ENCODE measurements at regions not wholly inside any gene's neighbourhood (a gene's known extent, or its start where the extent isn't known, plus 50 kb on each side); places are given as distances from the start of the nearest gene placed in this dataset.
A peak's percentile ranks its signal among the peaks of the same experiment; 100 is the strongest.
"Not testable (repeated sequence)": the region's sequence is repeated elsewhere in the genome, so short reads cannot be mapped to it uniquely, and the experiment has no call there.

DNA sequence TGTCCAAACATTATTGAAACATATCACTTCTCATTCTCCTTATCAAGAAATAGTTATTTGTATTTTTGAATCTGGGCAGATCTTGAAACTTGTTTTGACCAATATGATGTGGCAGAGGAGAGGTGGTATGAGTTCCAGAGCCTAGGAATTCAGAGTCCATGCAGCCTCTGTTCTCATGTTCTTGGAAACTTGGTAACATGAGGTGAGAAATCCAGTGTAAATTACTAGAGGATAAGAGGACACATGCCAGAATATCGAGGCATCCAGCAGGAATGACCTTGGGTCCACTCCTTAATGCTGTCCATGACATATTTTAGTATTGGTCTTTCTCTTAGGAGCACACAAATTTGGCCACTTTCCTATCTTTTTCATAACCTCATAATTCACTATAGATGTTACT, 1374.6 kb downstream of the FSCB start:
- H3K9me3 ChIP-seq = peaks cover 0 to 30% of the 10 kb centered on the region in 2 donors
- intact Hi-C loops (cut with DNase I) = no loop called here
- no peak for ATAC-seq
- H3K36me3 ChIP-seq = no peaks in the 10 kb centered on the region
- DNase-seq = no peak
- no peaks in the 10 kb centered on the region for H3K27me3 ChIP-seq
- H3K4me1 ChIP-seq = no peaks in the 10 kb centered on the region
- H3K4me3 ChIP-seq = no peak overlapping the region
- TF ChIP-seq, protein P1, sequence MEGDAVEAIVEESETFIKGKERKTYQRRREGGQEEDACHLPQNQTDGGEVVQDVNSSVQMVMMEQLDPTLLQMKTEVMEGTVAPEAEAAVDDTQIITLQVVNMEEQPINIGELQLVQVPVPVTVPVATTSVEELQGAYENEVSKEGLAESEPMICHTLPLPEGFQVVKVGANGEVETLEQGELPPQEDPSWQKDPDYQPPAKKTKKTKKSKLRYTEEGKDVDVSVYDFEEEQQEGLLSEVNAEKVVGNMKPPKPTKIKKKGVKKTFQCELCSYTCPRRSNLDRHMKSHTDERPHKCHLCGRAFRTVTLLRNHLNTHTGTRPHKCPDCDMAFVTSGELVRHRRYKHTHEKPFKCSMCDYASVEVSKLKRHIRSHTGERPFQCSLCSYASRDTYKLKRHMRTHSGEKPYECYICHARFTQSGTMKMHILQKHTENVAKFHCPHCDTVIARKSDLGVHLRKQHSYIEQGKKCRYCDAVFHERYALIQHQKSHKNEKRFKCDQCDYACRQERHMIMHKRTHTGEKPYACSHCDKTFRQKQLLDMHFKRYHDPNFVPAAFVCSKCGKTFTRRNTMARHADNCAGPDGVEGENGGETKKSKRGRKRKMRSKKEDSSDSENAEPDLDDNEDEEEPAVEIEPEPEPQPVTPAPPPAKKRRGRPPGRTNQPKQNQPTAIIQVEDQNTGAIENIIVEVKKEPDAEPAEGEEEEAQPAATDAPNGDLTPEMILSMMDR (IDR thresholded peaks at IDR 0.05) = no peak
- no peak overlapping the region for H3K27ac ChIP-seq

DNA sequence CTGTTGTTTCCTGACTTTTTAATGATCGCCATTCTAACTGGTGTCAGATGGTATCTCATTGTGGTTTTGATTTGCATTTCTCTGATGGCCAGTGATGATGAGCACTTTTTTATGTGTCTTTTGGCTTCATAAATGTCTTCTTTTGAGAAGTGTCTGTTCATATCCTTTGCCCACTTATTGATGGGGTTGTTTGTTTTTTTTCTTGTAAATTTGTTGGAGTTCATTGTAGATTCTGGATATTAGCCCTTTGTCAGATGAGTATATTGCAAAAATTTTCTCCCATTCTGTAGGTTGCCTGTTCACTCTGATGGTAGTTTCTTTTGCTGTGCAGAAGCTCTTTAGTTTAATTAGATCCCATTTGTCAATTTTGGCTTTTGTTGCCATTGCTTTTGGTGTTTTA, 1378.7 kb downstream of the FSCB start:
- H3K9me3 ChIP-seq = peaks cover 0 to 15% of the 10 kb centered on the region in 2 donors
- DNase-seq; H3K36me3 ChIP-seq; H3K27me3 ChIP-seq; ATAC-seq; H3K27ac ChIP-seq; H3K4me3 ChIP-seq; H3K4me1 ChIP-seq; intact Hi-C loops (cut with DNase I): not testable (repeated sequence)

DNA sequence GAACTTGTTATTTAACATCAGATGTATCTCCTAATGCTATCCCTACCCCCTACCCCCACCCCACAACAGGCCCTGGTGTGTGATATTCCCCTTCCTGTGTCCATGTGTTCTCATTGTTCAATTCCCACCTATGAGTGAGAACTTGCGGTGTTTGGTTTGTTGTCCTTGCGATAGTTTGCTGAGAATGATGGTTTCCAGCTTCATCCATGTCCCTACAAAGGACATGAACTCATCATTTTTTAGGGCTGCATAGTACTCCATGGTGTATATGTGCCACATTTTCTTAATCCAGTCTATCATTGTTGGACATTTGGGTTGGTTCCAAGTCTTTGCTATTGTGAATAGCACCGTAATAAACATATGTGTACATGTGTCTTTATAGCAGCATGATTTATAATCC, 1379.2 kb downstream of the FSCB start:
- H3K4me3 ChIP-seq; DNase-seq; H3K4me1 ChIP-seq; H3K27ac ChIP-seq; ATAC-seq; H3K27me3 ChIP-seq; H3K36me3 ChIP-seq; intact Hi-C loops (cut with DNase I): not testable (repeated sequence)
- H3K9me3 ChIP-seq = peaks cover 0 to 15% of the 10 kb centered on the region in 2 donors

DNA sequence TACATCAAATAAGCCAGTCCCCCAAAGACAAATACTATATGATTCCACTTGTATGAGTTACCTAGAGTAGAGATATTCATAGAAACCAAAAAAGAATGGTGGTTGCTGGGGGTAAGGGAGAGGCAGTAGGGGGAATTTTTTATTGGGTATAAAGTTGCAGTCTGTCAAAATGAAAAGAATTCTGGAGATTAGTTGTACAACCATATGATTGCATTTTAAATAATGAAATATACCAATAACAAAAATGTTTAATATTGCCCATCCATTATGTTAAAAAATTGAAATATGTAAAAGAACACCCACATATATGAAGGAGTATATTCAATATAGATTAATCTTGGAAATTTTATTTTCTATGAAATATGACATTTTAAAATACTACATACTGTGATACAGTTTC, 1383.5 kb downstream of the FSCB start:
- TF ChIP-seq, protein P1 (IDR thresholded peaks at IDR 0.05) = no peak
- Histone ChIP-seq H3K4me3 (no peak overlapping the region), H3K27me3 (no peaks in the 10 kb centered on the region), H3K36me3 (no peaks in the 10 kb centered on the region), H3K9me3 (peaks cover 0 to 19% of the 10 kb centered on the region in 2 donors), H3K4me1 (no peaks in the 10 kb centered on the region), H3K27ac (no peak overlapping the region)
- intact Hi-C loops (cut with DNase I) = no loop called here
- no peak for DNase-seq
- no peak for ATAC-seq

DNA sequence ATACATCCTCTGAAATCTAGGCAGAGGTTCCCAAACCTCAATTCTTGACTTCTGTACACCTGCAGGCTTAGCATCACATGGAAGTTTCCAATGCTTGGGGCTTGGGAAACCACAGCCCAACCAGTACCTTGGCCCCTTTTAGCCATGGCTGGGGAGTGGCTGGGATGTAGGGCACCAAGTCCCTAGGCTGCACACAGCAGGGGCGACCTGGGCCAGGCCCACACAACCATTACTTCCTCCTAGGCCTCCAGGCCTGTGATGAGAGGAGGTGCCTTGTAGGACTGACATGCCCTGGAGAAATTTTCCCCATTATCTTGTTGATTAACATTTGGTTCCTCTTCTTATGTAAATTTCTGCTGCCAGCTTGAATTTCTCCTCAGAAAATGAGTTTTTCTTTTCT, 1387.4 kb downstream of the FSCB start:
- Histone ChIP-seq H3K27me3 (no peaks in the 10 kb centered on the region), H3K36me3 (no peaks in the 10 kb centered on the region), H3K9me3 (peaks cover 0 to 20% of the 10 kb centered on the region in 2 donors), H3K27ac (no peak overlapping the region), H3K4me3 (no peak overlapping the region), H3K4me1 (no peaks in the 10 kb centered on the region)
- DNase-seq = peak in 1 of 4 donors; percentile 37
- intact Hi-C loops (cut with DNase I) = no loop called here
- TF ChIP-seq, protein P1 (IDR thresholded peaks at IDR 0.05) = no peak
- no peak for ATAC-seq

DNA sequence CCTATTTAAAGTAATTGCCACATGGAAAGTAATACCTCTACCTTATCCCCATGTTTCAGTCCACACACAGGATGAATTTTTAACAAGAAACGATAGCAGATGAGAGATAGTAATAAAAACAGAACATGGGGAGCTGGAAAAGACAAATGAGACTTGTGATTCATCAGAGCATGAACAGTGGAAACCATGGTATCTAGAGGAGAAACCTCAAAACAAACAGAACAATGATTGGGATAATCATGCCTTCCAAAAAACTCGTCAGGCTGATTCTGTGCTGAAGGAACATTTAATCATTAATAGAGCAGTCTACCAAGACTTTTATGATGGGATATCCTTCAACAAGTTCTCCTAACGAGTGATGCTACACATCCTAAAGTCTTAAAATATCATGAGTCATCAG, 1390.7 kb downstream of the FSCB start:
- Histone ChIP-seq H3K27me3 (no peaks in the 10 kb centered on the region), H3K4me3 (no peak overlapping the region), H3K4me1 (no peaks in the 10 kb centered on the region), H3K9me3 (peaks cover 0 to 20% of the 10 kb centered on the region in 2 donors), H3K36me3 (no peaks in the 10 kb centered on the region), H3K27ac (no peak overlapping the region)
- TF ChIP-seq, protein P1 (IDR thresholded peaks at IDR 0.05) = no peak
- DNase-seq = no peak
- no peak for ATAC-seq
- intact Hi-C loops (cut with DNase I) = no loop called here
